CD4-positive, alpha-beta T cell treated with Interleukin-21 for 1 hour (primary cell): ENCODE measurements at regions not wholly inside any gene's neighbourhood (a gene's known extent, or its start where the extent isn't known, plus 50 kb on each side); places are given as distances from the start of the nearest gene placed in this dataset.

Experiments
- DNase-seq: peaks from one replicate; pipeline ENCODE4 v3.0.0-alpha.2; 2020

GRCh38 chr5:89981878-89982773 lies 427.4 kb downstream of the CETN3 start:
- DNase-seq: no peak

GRCh38 chr5:89981021-89981420 lies 428.5 kb downstream of the CETN3 start:
- DNase-seq: no peak

- DNase-seq: no peak
These were observed 436.0 kb downstream of the CETN3 start for GRCh38 chr5:89973516-89973915.

GRCh38 chr5:89972901-89973300 lies 436.7 kb downstream of the CETN3 start:
- no peak for DNase-seq

GRCh38 chr5:89968958-89969381 lies 440.6 kb downstream of the CETN3 start:
- DNase-seq: no peak

GRCh38 chr5:89967771-89968444 lies 441.6 kb downstream of the CETN3 start:
- no peak for DNase-seq

GRCh38 chr5:89956838-89957237 lies 452.7 kb downstream of the CETN3 start:
- no peak for DNase-seq

GRCh38 chr5:89954916-89955315 lies 454.6 kb downstream of the CETN3 start:
- DNase-seq: no peak

GRCh38 chr5:89951876-89952275 lies 457.7 kb downstream of the CETN3 start:
- DNase-seq: no peak

GRCh38 chr5:89950234-89950633 lies 459.3 kb downstream of the CETN3 start:
- no peak for DNase-seq

- DNase-seq: no peak
These were observed 460.6 kb downstream of the CETN3 start for GRCh38 chr5:89948977-89949376.

- no peak for DNase-seq
These were observed 462.6 kb downstream of the CETN3 start for GRCh38 chr5:89946916-89947315.

- no peak for DNase-seq
These were observed 463.0 kb downstream of the CETN3 start for GRCh38 chr5:89946508-89946907.

GRCh38 chr5:89942171-89942570 lies 467.4 kb downstream of the CETN3 start:
- DNase-seq: no peak

GRCh38 chr5:89936576-89936975 lies 473.0 kb downstream of the CETN3 start:
- no peak for DNase-seq

GRCh38 chr5:89934069-89934468 lies 475.5 kb downstream of the CETN3 start:
- DNase-seq: no peak

- DNase-seq: no peak
These were observed 476.8 kb downstream of the CETN3 start for GRCh38 chr5:89932771-89933181.

- DNase-seq: no peak
These were observed 478.8 kb downstream of the CETN3 start for GRCh38 chr5:89930591-89931392.

GRCh38 chr5:89929834-89930233 lies 479.7 kb downstream of the CETN3 start:
- no peak for DNase-seq

- no peak for DNase-seq
These were observed 480.4 kb downstream of the CETN3 start for GRCh38 chr5:89929173-89929572.

GRCh38 chr5:89922161-89922560 lies 487.4 kb downstream of the CETN3 start:
- DNase-seq: no peak

- no peak for DNase-seq
These were observed 492.4 kb downstream of the CETN3 start for GRCh38 chr5:89917112-89917511.

GRCh38 chr5:89916131-89916530 lies 493.4 kb downstream of the CETN3 start:
- no peak for DNase-seq
